OCI-M2 (cell line): ENCODE measurements at regions not wholly inside any gene's neighbourhood (a gene's known extent, or its start where the extent isn't known, plus 50 kb on each side); places are given as distances from the start of the nearest gene placed in this dataset.
"Not testable (repeated sequence)": the region's sequence is repeated elsewhere in the genome, so short reads cannot be mapped to it uniquely, and the experiment has no call there.

Experiments
- DNase-seq: peaks from one replicate; lab custom pipeline; 2025; ENCODE audit not compliant: unreplicated experiment; lab: John Stamatoyannopoulos, UW

DNA sequence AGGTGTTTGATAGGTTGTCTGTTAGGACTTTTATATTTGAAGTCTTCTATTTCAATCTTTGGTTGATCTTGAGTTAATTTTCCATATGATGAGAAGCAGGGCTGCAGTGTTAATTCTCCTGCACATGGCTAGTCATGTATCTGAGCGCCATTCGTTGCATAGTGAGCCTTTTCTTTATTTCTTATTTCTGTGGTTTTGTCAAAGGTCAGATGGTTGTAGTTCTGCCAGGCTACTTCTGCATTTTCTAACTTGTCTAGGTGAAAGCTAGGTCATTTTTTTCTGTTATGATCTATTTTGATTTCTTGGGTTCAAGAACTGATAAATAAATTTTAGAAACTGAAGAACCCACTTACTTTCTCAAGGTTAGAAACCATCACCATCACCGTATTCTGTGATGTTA, 56.7 kb downstream of the CCDC74A start:
- no peak for DNase-seq

- DNase-seq, result no peak
Measured at GRCh38 chr2:131584940-131585339, 57.3 kb downstream of the CCDC74A start.

GRCh38 chr2:131588152-131588873, 60.6 kb downstream of the CCDC74A start:
- DNase-seq, result no peak

GRCh38 chr2:131589126-131589525, 61.4 kb downstream of the CCDC74A start:
- not testable (repeated sequence) for DNase-seq

DNA sequence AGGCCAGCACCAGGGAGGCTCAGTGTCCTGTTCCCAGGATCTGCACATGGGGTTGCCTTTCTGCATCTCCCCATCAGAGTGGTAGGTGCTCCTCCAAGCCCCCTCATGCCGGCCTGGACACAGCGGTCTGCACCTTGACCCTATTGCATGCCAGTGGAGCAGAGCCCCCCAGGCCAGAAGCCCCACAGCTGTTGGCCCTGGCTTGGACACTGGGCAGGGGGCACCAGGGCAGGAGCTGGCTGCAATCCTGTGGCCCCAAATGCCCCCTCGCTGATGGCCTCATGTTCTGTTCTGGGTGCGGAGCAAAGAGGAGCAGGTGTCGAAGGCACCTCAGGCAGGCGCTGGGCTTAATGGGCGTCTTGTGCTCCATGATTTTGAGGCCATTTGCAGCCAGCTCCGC, 62.7 kb downstream of the CCDC74A start:
- DNase-seq, result no peak

GRCh38 chr2:131590896-131591295, 63.2 kb downstream of the CCDC74A start:
- DNase-seq, result no peak

- DNase-seq, result not testable (repeated sequence)
Measured at GRCh38 chr2:131596561-131596960, 68.9 kb downstream of the CCDC74A start.

- not testable (repeated sequence) for DNase-seq
Measured at GRCh38 chr2:131602444-131602843, 74.8 kb downstream of the CCDC74A start.

DNA sequence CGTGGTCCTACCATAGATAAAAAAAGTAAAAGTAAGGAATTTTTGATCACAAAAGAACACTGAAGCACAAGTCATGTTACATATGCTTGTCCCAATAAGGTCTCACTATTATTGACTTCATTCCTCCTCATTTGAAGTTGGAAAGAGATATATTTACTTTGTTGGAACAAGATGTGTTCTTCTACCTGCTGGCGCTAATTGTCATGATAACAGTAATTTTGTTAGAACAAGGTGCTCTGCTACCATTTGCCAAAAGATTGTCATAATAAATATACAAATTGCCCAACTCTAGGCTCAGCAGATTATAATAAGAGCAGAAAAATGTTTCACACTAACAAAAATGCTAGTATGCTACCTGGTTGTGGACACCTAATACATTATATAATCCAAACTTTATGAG, 77.0 kb downstream of the CCDC74A start:
- not testable (repeated sequence) for DNase-seq

DNA sequence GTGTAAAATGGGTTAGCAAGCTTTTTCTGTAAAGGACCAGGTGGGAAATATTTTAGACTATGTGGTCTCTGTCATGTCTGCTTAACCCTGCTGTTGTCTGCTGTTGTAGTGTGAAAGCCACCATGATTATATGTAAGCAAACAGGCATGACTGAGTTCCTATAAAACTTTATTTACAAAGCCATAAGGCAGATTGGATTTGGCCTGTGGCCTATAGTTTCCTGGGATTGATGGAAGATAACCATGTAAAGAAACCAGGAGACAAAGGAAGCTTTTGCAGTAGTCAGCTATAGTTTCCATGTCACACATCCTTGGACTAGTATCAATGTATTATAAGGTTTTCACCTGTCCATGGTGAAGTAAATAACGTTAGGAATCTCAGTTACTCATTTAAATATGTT, 78.7 kb downstream of the CCDC74A start:
- not testable (repeated sequence) for DNase-seq

DNA sequence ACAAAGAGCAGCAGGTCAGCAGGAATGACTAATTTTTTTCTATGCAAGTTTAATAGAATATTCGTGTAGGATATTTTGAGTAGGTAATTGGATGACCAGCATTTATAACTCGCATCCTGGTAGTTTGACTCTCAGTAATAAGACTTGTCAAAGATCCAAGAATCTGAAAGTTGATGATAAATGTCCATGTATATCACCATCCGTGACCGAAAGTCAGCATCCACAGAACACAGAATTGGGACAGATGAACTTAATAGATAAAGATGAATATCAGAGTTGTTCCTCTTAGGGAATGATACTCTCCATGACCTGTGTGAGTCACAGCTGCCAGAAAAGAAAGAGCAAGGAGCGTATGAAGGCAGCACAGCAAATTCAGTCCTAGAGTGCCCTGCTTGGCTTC, 79.4 kb downstream of the CCDC74A start:
- DNase-seq, result not testable (repeated sequence)

DNA sequence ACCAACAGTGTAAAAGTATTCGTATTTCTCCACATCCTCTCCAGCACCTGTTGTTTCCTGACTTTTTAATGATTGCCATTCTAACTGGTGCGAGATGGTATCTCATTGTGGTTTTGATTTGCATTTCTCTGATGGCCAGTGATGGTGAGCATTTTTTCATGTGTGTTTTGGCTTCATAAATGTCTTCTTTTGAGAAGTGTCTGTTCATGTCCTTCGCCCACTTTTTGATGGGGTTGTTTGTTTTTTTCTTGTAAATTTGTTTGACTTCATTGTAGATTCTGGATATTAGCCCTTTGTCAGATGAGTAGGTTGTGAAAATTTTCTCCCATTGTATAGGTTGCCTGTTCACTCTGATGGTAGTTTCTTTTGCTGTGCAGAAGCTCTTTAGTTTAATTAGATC, 86.9 kb downstream of the CCDC74A start:
- not testable (repeated sequence) for DNase-seq

GRCh38 chr2:131618320-131618719, 90.6 kb downstream of the CCDC74A start:
- not testable (repeated sequence) for DNase-seq

DNA sequence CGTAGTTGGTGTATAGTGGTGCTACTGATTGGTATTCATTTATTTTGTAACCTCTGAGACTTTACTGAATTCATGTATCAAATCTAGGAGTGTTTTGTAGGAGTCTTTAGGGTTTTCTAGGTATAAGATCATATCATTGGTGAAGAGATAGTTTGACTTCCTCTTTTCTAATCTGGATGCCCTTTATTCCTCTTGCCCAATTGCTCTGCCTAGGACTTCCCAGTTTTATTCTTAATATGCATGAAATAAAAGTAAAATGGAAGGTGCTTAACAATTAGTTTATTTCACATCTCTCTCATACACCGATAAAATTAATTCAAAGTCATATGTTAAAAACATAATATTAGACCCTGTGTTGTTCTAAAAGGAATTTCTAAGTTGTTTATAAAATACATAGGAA, 95.2 kb downstream of the CCDC74A start:
- not testable (repeated sequence) for DNase-seq

DNA sequence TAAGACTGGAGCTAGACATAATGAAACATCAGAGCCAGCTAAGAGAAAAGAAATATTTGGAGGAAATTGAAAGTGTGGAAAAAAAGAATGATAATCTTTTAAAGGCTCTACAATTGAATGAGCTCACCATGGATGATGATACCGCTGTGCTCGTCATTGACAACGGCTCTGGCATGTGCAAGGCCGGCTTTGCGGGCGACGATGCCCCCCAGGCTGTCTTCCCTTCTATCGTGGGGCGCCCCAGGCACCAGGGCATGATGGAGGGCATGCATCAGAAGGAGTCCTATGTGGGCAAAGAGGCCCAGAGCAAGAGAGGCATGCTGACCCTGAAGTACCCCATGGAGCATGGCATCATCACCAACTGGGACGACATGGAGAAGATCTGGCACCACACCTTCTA, 98.3 kb downstream of the CCDC74A start:
- not testable (repeated sequence) for DNase-seq

GRCh38 chr2:131626565-131626964, 98.9 kb downstream of the CCDC74A start:
- not testable (repeated sequence) for DNase-seq

- not testable (repeated sequence) for DNase-seq
Measured at GRCh38 chr2:131627777-131628176, 100.1 kb downstream of the CCDC74A start.

DNA sequence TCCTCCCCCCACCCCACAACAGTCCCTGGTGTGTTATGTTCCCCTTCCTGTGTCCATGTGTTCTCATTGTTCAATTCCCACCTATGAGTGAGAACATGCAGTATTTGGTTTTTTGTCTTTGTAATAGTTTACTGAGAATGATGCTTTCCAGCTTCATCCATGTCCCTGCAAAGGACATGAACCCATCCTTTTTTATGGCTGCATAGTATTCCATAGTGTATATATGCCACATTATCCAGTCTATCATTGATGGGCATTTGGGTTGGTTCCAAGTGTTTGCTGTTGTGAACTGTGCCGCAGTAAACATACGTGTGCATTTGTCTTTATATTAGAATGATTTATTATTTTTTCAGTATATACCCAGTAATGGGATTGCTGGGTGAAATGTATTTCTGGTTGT, 104.0 kb downstream of the CCDC74A start:
- not testable (repeated sequence) for DNase-seq

GRCh38 chr2:131633405-131633804, 105.7 kb downstream of the CCDC74A start:
- not testable (repeated sequence) for DNase-seq

GRCh38 chr2:131633827-131634695, 106.4 kb downstream of the CCDC74A start:
- DNase-seq, result not testable (repeated sequence)

DNA sequence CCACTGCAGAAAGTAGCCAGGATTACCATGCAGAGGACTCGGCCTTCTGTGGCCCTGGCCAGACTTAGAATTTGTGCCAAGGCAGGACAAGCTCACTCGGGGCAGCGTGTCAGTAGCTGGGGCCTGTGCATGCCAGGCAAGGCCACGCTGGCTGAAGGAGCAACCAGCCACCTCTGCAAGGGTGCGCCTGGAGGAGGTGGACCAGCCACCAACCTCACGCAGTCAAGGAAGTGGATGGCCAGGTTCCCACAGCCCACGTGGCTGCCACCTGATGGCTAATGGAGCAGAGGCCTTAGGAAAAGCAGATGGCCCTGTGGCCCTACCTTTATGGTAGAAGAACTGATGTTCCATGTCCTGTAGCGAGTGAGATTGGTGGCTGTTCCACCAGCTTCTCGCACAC, 107.9 kb downstream of the CCDC74A start:
- no peak for DNase-seq

- DNase-seq, result not testable (repeated sequence)
Measured at GRCh38 chr2:131636704-131637308, 109.1 kb downstream of the CCDC74A start.
